ENCODE measurements at regions not wholly inside any gene's neighbourhood (a gene's known extent, or its start where the extent isn't known, plus 50 kb on each side); places are given as distances from the start of the nearest gene placed in this dataset.

DNA sequence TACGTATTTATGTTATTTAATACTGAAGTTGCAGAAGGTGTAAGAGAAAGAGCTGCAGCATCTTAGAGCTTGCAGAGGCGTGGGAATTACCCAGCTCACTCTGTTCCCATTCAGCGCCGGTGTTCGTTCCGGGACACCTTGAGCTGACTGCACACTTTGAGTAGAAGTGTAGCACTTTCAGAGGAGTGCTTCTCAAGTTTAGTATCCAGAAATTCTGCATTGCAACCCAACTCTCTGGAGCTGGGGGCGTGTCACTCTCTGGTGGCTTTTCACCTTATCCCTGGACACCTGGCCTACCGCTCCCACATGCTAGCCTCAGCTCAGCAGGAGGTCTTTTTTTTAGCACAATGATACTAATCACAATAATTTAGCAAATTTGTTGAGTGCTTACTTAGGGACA lies 66.4 kb upstream of the SHH start:
- H3K27me3 ChIP-seq (ENCODE audit: insufficient read depth, low read length) = no peaks in the 10 kb centered on the region
- Mint-ChIP-seq H3K27me3 (ENCODE audit: low read depth, unreplicated experiment) (peaks cover 10% of the 10 kb centered on the region), H3K27ac (ENCODE audit: unreplicated experiment) (no peak overlapping the region), H3K9me3 (ENCODE audit: unreplicated experiment) (peaks cover 5% of the 10 kb centered on the region), H3K4me1 (ENCODE audit: low read depth, unreplicated experiment) (no peaks in the 10 kb centered on the region), H3K36me3 (ENCODE audit: low read depth, unreplicated experiment) (no peaks in the 10 kb centered on the region), H3K4me3 (ENCODE audit: unreplicated experiment) (no peak overlapping the region)
- DNase-seq (ENCODE audit: low read depth) (no peak), FAIRE-seq (no peak)
- no peaks in the 10 kb centered on the region for H3K36me3 ChIP-seq (ENCODE audit: insufficient read depth, low read length)
- H2AFZ ChIP-seq (ENCODE audit: low read depth, low read length) = no peak overlapping the region
- H4K20me1 ChIP-seq (ENCODE audit: insufficient read depth, low read length) = no peaks in the 10 kb centered on the region
- H3K9me3 ChIP-seq (ENCODE audit: insufficient read depth, low read depth, low read length) = no peaks in the 10 kb centered on the region
- no peaks in the 10 kb centered on the region for H3K79me2 ChIP-seq (ENCODE audit: insufficient read depth, low read length)
- peaks cover 4% of the 10 kb centered on the region for H3K4me1 ChIP-seq (ENCODE audit: insufficient read depth, low read length)
- H3K4me2 ChIP-seq (ENCODE audit: low read length) = no peak overlapping the region
- no peak overlapping the region for H3K4me3 ChIP-seq (ENCODE audit: insufficient read depth, low read depth, low read length)
- TF ChIP-seq, protein P1, sequence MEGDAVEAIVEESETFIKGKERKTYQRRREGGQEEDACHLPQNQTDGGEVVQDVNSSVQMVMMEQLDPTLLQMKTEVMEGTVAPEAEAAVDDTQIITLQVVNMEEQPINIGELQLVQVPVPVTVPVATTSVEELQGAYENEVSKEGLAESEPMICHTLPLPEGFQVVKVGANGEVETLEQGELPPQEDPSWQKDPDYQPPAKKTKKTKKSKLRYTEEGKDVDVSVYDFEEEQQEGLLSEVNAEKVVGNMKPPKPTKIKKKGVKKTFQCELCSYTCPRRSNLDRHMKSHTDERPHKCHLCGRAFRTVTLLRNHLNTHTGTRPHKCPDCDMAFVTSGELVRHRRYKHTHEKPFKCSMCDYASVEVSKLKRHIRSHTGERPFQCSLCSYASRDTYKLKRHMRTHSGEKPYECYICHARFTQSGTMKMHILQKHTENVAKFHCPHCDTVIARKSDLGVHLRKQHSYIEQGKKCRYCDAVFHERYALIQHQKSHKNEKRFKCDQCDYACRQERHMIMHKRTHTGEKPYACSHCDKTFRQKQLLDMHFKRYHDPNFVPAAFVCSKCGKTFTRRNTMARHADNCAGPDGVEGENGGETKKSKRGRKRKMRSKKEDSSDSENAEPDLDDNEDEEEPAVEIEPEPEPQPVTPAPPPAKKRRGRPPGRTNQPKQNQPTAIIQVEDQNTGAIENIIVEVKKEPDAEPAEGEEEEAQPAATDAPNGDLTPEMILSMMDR (IDR thresholded peaks at IDR 0.05; ENCODE audit: insufficient read depth, low read depth, low read length) = no peak
- no peak overlapping the region for H3K9ac ChIP-seq (ENCODE audit: low read length)
- no peak overlapping the region for H3K27ac ChIP-seq (ENCODE audit: low read depth, low read length)

DNA sequence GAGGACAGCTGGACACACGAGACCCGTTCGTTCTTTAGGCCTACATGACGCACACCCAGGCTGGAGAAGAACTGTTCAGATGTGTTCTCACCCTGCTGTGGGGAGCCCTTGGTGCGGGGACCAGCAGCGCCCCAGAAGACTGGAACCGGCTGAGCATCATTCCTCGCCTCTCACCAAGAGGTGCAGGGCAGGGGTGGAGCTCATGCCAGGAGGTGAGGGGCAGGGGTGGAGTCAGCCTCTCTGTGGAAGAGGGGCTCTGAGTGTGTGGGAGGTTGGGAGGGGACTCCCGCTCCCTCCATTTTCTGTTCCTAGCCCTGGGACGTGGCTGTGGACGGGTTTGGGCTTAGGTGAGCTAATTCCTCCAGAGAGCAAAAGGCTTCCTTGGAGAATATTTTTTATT lies 66.0 kb upstream of the SHH start:
- Histone ChIP-seq H3K27ac (ENCODE audit: low read depth, low read length) (no peak overlapping the region), H3K9ac (ENCODE audit: low read length) (no peak overlapping the region), H3K36me3 (ENCODE audit: insufficient read depth, low read length) (no peaks in the 10 kb centered on the region), H3K27me3 (ENCODE audit: insufficient read depth, low read length) (no peaks in the 10 kb centered on the region), H3K79me2 (ENCODE audit: insufficient read depth, low read length) (no peaks in the 10 kb centered on the region), H3K9me3 (ENCODE audit: insufficient read depth, low read depth, low read length) (no peaks in the 10 kb centered on the region), H3K4me1 (ENCODE audit: insufficient read depth, low read length) (peaks cover 4% of the 10 kb centered on the region), H3K4me3 (ENCODE audit: insufficient read depth, low read depth, low read length) (no peak overlapping the region), H4K20me1 (ENCODE audit: insufficient read depth, low read length) (no peaks in the 10 kb centered on the region), H3K4me2 (ENCODE audit: low read length) (no peak overlapping the region), H2AFZ (ENCODE audit: low read depth, low read length) (no peak overlapping the region)
- H3K27me3 Mint-ChIP-seq (ENCODE audit: low read depth, unreplicated experiment) = peaks cover 12% of the 10 kb centered on the region
- H3K36me3 Mint-ChIP-seq (ENCODE audit: low read depth, unreplicated experiment) = no peaks in the 10 kb centered on the region
- TF ChIP-seq EZH2 (IDR thresholded peaks at IDR 0.05; ENCODE audit: insufficient read depth, low read length) = no peak
- TF ChIP-seq, protein P1 (IDR thresholded peaks at IDR 0.05; ENCODE audit: insufficient read depth, low read depth, low read length) = no peak
- DNase-seq (ENCODE audit: low read depth) (no peak), FAIRE-seq (no peak)
- no peak overlapping the region for H3K4me3 Mint-ChIP-seq (ENCODE audit: unreplicated experiment)
- no peaks in the 10 kb centered on the region for H3K4me1 Mint-ChIP-seq (ENCODE audit: low read depth, unreplicated experiment)
- peaks cover 5% of the 10 kb centered on the region for H3K9me3 Mint-ChIP-seq (ENCODE audit: unreplicated experiment)
- H3K27ac Mint-ChIP-seq (ENCODE audit: unreplicated experiment) = no peak overlapping the region

DNA sequence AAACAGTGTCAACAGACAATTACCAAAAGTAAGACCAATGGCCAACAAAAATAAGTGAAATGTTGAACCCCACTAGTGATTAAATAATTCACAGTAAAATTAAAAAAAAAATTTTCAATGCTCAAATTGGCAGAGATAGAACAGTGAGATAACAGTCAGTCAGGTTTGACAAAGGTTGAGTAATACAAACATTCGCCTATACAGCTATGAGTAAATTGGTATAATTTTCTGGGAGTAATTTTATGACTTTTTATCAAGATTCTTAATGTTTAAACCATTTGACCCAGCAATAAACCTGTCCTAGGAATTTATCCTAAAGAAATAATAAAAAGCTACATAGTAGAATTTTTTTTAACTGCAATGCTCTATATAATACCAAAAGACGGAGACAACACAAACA lies 64.9 kb upstream of the SHH start:
- no peak for TF ChIP-seq EZH2 (IDR thresholded peaks at IDR 0.05; ENCODE audit: insufficient read depth, low read length)
- TF ChIP-seq, protein P1 (IDR thresholded peaks at IDR 0.05; ENCODE audit: insufficient read depth, low read depth, low read length) = no peak
- H3K9me3 Mint-ChIP-seq (ENCODE audit: unreplicated experiment) = peaks cover 5% of the 10 kb centered on the region
- FAIRE-seq = no peak
- Histone ChIP-seq H4K20me1 (ENCODE audit: insufficient read depth, low read length) (no peaks in the 10 kb centered on the region), H3K27ac (ENCODE audit: low read depth, low read length) (no peak overlapping the region), H3K79me2 (ENCODE audit: insufficient read depth, low read length) (no peaks in the 10 kb centered on the region), H3K36me3 (ENCODE audit: insufficient read depth, low read length) (no peaks in the 10 kb centered on the region), H3K9me3 (ENCODE audit: insufficient read depth, low read depth, low read length) (no peaks in the 10 kb centered on the region), H3K4me1 (ENCODE audit: insufficient read depth, low read length) (no peaks in the 10 kb centered on the region), H2AFZ (ENCODE audit: low read depth, low read length) (no peak overlapping the region), H3K4me2 (ENCODE audit: low read length) (no peak overlapping the region), H3K27me3 (ENCODE audit: insufficient read depth, low read length) (peaks cover 3% of the 10 kb centered on the region), H3K9ac (ENCODE audit: low read length) (no peak overlapping the region), H3K4me3 (ENCODE audit: insufficient read depth, low read depth, low read length) (no peak overlapping the region)
- H3K4me1 Mint-ChIP-seq (ENCODE audit: low read depth, unreplicated experiment) = no peaks in the 10 kb centered on the region
- H3K36me3 Mint-ChIP-seq (ENCODE audit: low read depth, unreplicated experiment) = no peaks in the 10 kb centered on the region
- DNase-seq (ENCODE audit: low read depth) = no peak
- peaks cover 12% of the 10 kb centered on the region for H3K27me3 Mint-ChIP-seq (ENCODE audit: low read depth, unreplicated experiment)
- H3K4me3 Mint-ChIP-seq (ENCODE audit: unreplicated experiment) = no peak overlapping the region
- H3K27ac Mint-ChIP-seq (ENCODE audit: unreplicated experiment) = no peak overlapping the region
